ENCODE measurements at regions not wholly inside any gene's neighbourhood (a gene's known extent, or its start where the extent isn't known, plus 50 kb on each side); places are given as distances from the start of the nearest gene placed in this dataset.

GRCh38 chr2:118683460-118683859, 164.0 kb downstream of the EN1 start:
- Mint-ChIP-seq H3K9me3 (peaks cover 0 to 10% (median 0%) of the 10 kb centered on the region in 11 donors), H3K27ac (no peak overlapping the region), H3K4me1 (peaks cover 0 to 2% (median 0%) of the 10 kb centered on the region in 7 donors), H3K4me3 (no peak overlapping the region), H3K36me3 (peaks cover 0 to 4% (median 0%) of the 10 kb centered on the region in 5 donors), H3K27me3 (peaks cover 0 to 16% (median 12%) of the 10 kb centered on the region in 5 donors)
- Histone ChIP-seq H3K4me1 (ENCODE audit: control insufficient read depth in 2 of 2, insufficient read depth in 2 of 2, low read length in 2 of 2) (no peaks in the 10 kb centered on the region), H3K27ac (ENCODE audit: low read depth, low read length) (no peak overlapping the region), H3K9me3 (ENCODE audit: control insufficient read depth in 2 of 3, low read length in 3 of 3) (no peaks in the 10 kb centered on the region), H3K36me3 (ENCODE audit: control insufficient read depth in 2 of 3, insufficient read depth in 3 of 3, low read length in 3 of 3) (no peaks in the 10 kb centered on the region), H3K27me3 (ENCODE audit: control insufficient read depth in 2 of 2, insufficient read depth in 2 of 2, low read length in 2 of 2) (no peaks in the 10 kb centered on the region), H3K4me3 (ENCODE audit: low read length) (no peak overlapping the region)
- ATAC-seq (no peak), DNase-seq (no peak)
- ChIA-PET CTCF (no interaction called here), POLR2A (no interaction called here)
- intact Hi-C loops (cut with micrococcal nuclease) = no loop called here

GRCh38 chr2:118678985-118679384, 168.5 kb downstream of the EN1 start:
- Histone ChIP-seq H3K36me3 (ENCODE audit: control insufficient read depth in 2 of 3, insufficient read depth in 3 of 3, low read length in 3 of 3) (no peaks in the 10 kb centered on the region), H3K9me3 (ENCODE audit: control insufficient read depth in 2 of 3, low read length in 3 of 3) (no peaks in the 10 kb centered on the region), H3K4me1 (ENCODE audit: control insufficient read depth in 2 of 2, insufficient read depth in 2 of 2, low read length in 2 of 2) (no peaks in the 10 kb centered on the region), H3K27ac (ENCODE audit: low read depth, low read length) (no peak overlapping the region), H3K27me3 (ENCODE audit: control insufficient read depth in 2 of 2, insufficient read depth in 2 of 2, low read length in 2 of 2) (no peaks in the 10 kb centered on the region), H3K4me3 (ENCODE audit: low read length) (no peak overlapping the region)
- Mint-ChIP-seq H3K9me3 (peaks cover 0 to 8% (median 0%) of the 10 kb centered on the region in 11 donors), H3K27me3 (peaks cover 0 to 18% (median 14%) of the 10 kb centered on the region in 5 donors), H3K4me1 (peaks cover 0 to 2% (median 0%) of the 10 kb centered on the region in 7 donors), H3K4me3 (no peak overlapping the region), H3K27ac (no peak overlapping the region), H3K36me3 (peaks cover 0 to 4% (median 0%) of the 10 kb centered on the region in 5 donors)
- ChIA-PET CTCF (no interaction called here), POLR2A (no interaction called here)
- ATAC-seq = no peak
- DNase-seq = no peak
- intact Hi-C loops (cut with micrococcal nuclease) = no loop called here

DNA sequence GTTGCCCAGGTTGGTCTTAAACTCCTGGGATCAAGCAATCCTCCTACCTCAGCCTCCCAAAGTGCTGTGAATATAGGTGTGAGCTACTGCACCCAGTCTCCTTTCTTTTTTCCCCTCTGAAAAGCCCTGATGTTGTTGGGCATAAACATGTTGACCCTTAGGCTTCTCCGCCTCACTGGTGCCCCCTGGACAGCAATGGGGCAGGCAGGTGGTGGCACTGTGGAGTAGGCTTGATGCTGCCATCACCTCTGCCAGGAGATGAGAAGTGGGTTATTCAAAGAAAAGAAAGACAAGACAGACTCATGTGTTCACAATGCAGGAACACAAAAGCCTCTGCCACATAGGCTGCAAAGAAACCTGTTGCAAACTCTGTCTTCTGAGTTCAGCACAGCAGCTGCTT, 169.9 kb downstream of the EN1 start:
- H3K4me3 Mint-ChIP-seq = no peak overlapping the region
- ChIA-PET CTCF (no interaction called here), POLR2A (no interaction called here)
- H3K36me3 Mint-ChIP-seq = no peaks in the 10 kb centered on the region
- Histone ChIP-seq H3K27ac (ENCODE audit: low read depth, low read length) (no peak overlapping the region), H3K27me3 (ENCODE audit: control insufficient read depth in 2 of 2, insufficient read depth in 2 of 2, low read length in 2 of 2) (no peaks in the 10 kb centered on the region), H3K4me3 (ENCODE audit: low read length) (no peak overlapping the region), H3K9me3 (ENCODE audit: control insufficient read depth in 2 of 3, low read length in 3 of 3) (no peaks in the 10 kb centered on the region), H3K4me1 (ENCODE audit: control insufficient read depth in 2 of 2, insufficient read depth in 2 of 2, low read length in 2 of 2) (no peaks in the 10 kb centered on the region), H3K36me3 (ENCODE audit: control insufficient read depth in 2 of 3, insufficient read depth in 3 of 3, low read length in 3 of 3) (no peaks in the 10 kb centered on the region)
- intact Hi-C loops (cut with micrococcal nuclease) = no loop called here
- ATAC-seq (no peak), DNase-seq (no peak)
- peaks cover 0 to 3% (median 0%) of the 10 kb centered on the region in 11 donors for H3K9me3 Mint-ChIP-seq
- peaks cover 0 to 2% (median 0%) of the 10 kb centered on the region in 7 donors for H3K4me1 Mint-ChIP-seq
- H3K27ac Mint-ChIP-seq = no peak overlapping the region
- peaks cover 0 to 13% (median 11%) of the 10 kb centered on the region in 5 donors for H3K27me3 Mint-ChIP-seq

DNA sequence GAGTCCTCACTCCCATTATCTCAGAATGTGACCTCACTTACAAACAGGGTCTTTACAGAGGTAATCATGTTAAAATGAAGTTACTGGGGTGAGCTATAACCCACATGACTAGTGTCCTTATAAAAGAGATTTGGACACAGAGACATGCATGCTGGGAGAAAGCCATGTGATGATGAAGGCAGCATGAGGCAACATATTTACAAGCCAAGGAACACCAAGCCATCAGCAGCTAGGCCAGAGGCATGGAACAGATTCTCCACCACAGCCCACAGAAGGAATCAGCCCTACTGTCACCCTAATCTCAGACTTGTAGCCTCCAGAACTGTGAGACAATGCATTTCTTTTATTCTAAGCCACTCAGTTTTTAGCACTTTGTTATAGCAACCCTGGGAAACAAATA, 171.9 kb downstream of the EN1 start:
- peaks cover 0 to 3% (median 0%) of the 10 kb centered on the region in 11 donors for H3K9me3 Mint-ChIP-seq
- intact Hi-C loops (cut with micrococcal nuclease) = no loop called here
- no peak overlapping the region for H3K27ac Mint-ChIP-seq
- H3K27me3 Mint-ChIP-seq = peaks cover 0 to 16% (median 10%) of the 10 kb centered on the region in 5 donors
- H3K36me3 Mint-ChIP-seq = no peaks in the 10 kb centered on the region
- DNase-seq (no peak), ATAC-seq (no peak)
- H3K9me3 ChIP-seq (ENCODE audit: control insufficient read depth in 2 of 3, low read length in 3 of 3) = no peaks in the 10 kb centered on the region
- H3K4me3 Mint-ChIP-seq = no peak overlapping the region
- H3K4me3 ChIP-seq (ENCODE audit: low read length) = no peak overlapping the region
- H3K27ac ChIP-seq (ENCODE audit: low read depth, low read length) = no peak overlapping the region
- POLR2A ChIA-PET = no interaction called here
- no peaks in the 10 kb centered on the region for H3K36me3 ChIP-seq (ENCODE audit: control insufficient read depth in 2 of 3, insufficient read depth in 3 of 3, low read length in 3 of 3)
- H3K4me1 ChIP-seq (ENCODE audit: control insufficient read depth in 2 of 2, insufficient read depth in 2 of 2, low read length in 2 of 2) = no peaks in the 10 kb centered on the region
- CTCF ChIA-PET = no interaction called here
- no peaks in the 10 kb centered on the region for H3K27me3 ChIP-seq (ENCODE audit: control insufficient read depth in 2 of 2, insufficient read depth in 2 of 2, low read length in 2 of 2)
- peaks cover 0 to 2% (median 0%) of the 10 kb centered on the region in 7 donors for H3K4me1 Mint-ChIP-seq

- Mint-ChIP-seq H3K27ac (no peak overlapping the region), H3K4me3 (no peak overlapping the region), H3K27me3 (peaks cover 0 to 26% (median 14%) of the 10 kb centered on the region in 5 donors), H3K9me3 (peaks cover 0 to 3% (median 0%) of the 10 kb centered on the region in 11 donors), H3K4me1 (no peaks in the 10 kb centered on the region), H3K36me3 (no peaks in the 10 kb centered on the region)
- DNase-seq = no peak
- ATAC-seq = no peak
- POLR2A ChIA-PET = no interaction called here
- CTCF ChIA-PET = no interaction called here
- H3K9me3 ChIP-seq (ENCODE audit: control insufficient read depth in 2 of 3, low read length in 3 of 3) = no peaks in the 10 kb centered on the region
- intact Hi-C loops (cut with micrococcal nuclease) = no loop called here
- H3K4me1 ChIP-seq (ENCODE audit: control insufficient read depth in 2 of 2, insufficient read depth in 2 of 2, low read length in 2 of 2) = no peaks in the 10 kb centered on the region
- H3K4me3 ChIP-seq (ENCODE audit: low read length) = no peak overlapping the region
- H3K36me3 ChIP-seq (ENCODE audit: control insufficient read depth in 2 of 3, insufficient read depth in 3 of 3, low read length in 3 of 3) = no peaks in the 10 kb centered on the region
- no peaks in the 10 kb centered on the region for H3K27me3 ChIP-seq (ENCODE audit: control insufficient read depth in 2 of 2, insufficient read depth in 2 of 2, low read length in 2 of 2)
- H3K27ac ChIP-seq (ENCODE audit: low read depth, low read length) = no peak overlapping the region
Observed at GRCh38 chr2:118672571-118673158, 174.8 kb downstream of the EN1 start.

DNA sequence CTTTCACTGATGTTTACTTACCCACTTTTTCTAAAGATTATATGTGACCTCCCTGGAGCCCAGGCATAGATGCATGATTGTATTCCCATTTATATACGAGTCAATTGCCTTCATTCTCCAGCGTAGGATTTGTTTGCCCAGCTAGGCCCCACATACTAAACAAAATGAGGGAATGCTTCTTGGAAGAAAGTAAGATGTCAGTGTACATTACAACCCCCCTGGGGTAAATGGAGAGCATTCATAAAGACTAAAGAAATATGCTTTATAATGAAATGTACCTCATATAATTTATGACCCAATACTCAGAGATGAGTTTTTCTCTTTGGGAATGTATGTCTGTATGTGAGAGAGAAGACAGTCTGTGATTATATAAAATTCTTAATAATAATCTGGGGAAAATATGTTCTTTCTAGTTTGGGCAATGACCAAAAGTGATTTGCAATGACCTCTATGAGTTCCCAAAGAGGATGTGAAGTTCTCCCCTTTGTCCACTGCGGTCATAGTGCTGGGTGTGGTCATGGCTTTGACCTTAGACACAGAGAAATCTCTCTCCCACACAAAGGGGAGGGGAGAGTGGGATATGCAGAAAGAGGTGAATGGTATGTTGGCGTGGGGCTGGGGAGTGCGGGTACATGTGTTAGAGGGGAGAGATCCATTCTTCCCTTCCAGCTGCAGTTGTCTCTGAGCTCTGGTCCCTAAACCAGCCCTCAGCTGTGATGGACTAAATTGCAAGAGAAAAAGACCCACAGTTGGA, 175.6 kb downstream of the EN1 start:
- Mint-ChIP-seq H3K36me3 (no peaks in the 10 kb centered on the region), H3K4me3 (no peak overlapping the region), H3K9me3 (peaks cover 0 to 3% (median 0%) of the 10 kb centered on the region in 11 donors), H3K27me3 (peaks cover 0 to 26% (median 14%) of the 10 kb centered on the region in 5 donors), H3K4me1 (no peaks in the 10 kb centered on the region), H3K27ac (no peak overlapping the region)
- Histone ChIP-seq H3K4me3 (ENCODE audit: low read length) (no peak overlapping the region), H3K27ac (ENCODE audit: low read depth, low read length) (no peak overlapping the region), H3K27me3 (ENCODE audit: control insufficient read depth in 2 of 2, insufficient read depth in 2 of 2, low read length in 2 of 2) (no peaks in the 10 kb centered on the region), H3K9me3 (ENCODE audit: control insufficient read depth in 2 of 3, low read length in 3 of 3) (no peaks in the 10 kb centered on the region), H3K36me3 (ENCODE audit: control insufficient read depth in 2 of 3, insufficient read depth in 3 of 3, low read length in 3 of 3) (no peaks in the 10 kb centered on the region), H3K4me1 (ENCODE audit: control insufficient read depth in 2 of 2, insufficient read depth in 2 of 2, low read length in 2 of 2) (no peaks in the 10 kb centered on the region)
- no peak for DNase-seq
- ChIA-PET POLR2A (no interaction called here), CTCF (no interaction called here)
- no peak for ATAC-seq
- intact Hi-C loops (cut with micrococcal nuclease) = no loop called here

- Mint-ChIP-seq H3K27ac (no peak overlapping the region), H3K36me3 (no peaks in the 10 kb centered on the region), H3K4me3 (no peak overlapping the region), H3K9me3 (peaks cover 0 to 3% (median 0%) of the 10 kb centered on the region in 11 donors), H3K4me1 (no peaks in the 10 kb centered on the region), H3K27me3 (peaks cover 0 to 30% (median 14%) of the 10 kb centered on the region in 5 donors)
- Histone ChIP-seq H3K4me1 (ENCODE audit: control insufficient read depth in 2 of 2, insufficient read depth in 2 of 2, low read length in 2 of 2) (no peaks in the 10 kb centered on the region), H3K4me3 (ENCODE audit: low read length) (no peak overlapping the region), H3K27me3 (ENCODE audit: control insufficient read depth in 2 of 2, insufficient read depth in 2 of 2, low read length in 2 of 2) (no peaks in the 10 kb centered on the region), H3K36me3 (ENCODE audit: control insufficient read depth in 2 of 3, insufficient read depth in 3 of 3, low read length in 3 of 3) (no peaks in the 10 kb centered on the region), H3K27ac (ENCODE audit: low read depth, low read length) (no peak overlapping the region), H3K9me3 (ENCODE audit: control insufficient read depth in 2 of 3, low read length in 3 of 3) (no peaks in the 10 kb centered on the region)
- ChIA-PET CTCF (interaction anchor here (0.9 kb wide), 1 partner anchor 8 kb away, joined by 3 read pairs; no protein-coding TSS in a partner anchor), POLR2A (no interaction called here)
- no peak for ATAC-seq
- intact Hi-C loops (cut with micrococcal nuclease) = no loop called here
- no peak for DNase-seq
Observed at GRCh38 chr2:118670838-118671237, 176.6 kb downstream of the EN1 start.

Measured in naive thymus-derived CD4-positive, alpha-beta T cell (primary cell).